GF-D8 (cell line): ENCODE measurements at regions not wholly inside any gene's neighbourhood (a gene's known extent, or its start where the extent isn't known, plus 50 kb on each side); places are given as distances from the start of the nearest gene placed in this dataset.
"Not testable (repeated sequence)": the region's sequence is repeated elsewhere in the genome, so short reads cannot be mapped to it uniquely, and the experiment has no call there.

Source experiments
- DNase-seq: peaks from one replicate; lab custom pipeline; 2025; lab: John Stamatoyannopoulos, UW

DNA sequence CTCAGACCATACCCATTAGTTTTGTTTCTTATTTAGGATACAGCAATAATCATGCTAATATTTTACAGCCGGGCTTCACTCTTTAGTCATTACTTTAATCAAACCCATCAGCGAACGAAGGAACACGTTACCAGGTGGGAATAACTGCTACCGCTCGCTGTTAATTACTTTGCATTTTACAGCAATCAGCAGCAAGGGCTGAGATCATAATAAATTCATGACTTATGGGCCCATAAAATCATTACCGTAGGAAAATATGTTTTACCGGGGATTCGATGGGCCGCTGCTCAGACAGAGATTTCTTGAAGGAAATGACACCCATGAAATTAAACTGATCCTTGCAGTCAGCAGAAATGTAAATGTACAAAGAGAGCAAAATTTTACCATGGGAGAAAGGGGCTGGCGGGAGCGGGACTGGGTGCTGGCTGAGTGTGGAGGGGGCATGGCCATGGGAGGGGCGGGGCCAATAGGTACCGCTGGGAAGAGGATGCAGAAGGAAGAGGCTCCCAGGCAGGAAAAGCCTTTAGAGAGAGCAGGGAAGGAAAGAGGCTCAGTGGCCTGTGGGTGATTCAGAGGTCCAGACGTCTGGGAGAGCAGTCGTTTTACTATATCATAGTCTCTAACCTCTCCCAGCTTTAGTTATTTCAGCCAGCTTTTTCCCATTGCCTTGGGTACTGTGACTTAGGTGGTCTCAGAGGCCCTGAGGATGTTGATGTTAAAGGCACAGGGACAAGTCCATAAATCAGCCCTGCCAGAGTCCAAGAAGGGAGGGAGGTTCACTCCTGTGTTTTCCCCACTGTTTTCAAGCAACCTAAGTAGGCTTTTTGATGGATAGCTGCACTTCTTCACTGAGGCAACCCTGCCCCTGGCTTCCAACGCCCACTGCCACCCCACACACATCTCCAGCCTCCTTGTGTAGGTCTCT, 258.9 kb downstream of the SEC16B start:
- no peak for DNase-seq

GRCh38 chr1:177708406-177708805, 261.5 kb downstream of the SEC16B start:
- DNase-seq, result no peak

DNA sequence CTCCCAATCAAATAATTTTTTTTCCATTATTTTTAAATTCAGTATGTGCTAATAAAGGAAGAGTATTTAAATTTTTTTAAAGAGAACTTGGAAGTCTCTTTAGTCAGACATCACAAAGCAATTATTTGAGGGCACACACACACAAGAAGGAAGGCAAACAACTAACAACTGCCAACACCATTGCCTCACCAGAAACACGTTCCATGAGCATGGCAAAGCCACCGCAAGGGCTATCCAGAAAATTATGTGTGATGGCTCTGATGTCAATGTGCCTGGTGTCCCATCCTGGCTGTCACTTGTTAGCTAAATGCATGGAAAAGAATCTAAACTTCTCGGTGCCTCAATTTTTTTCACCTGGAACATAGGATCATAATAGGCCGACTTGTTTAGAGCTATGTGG, 262.9 kb downstream of the SEC16B start:
- DNase-seq, result no peak

GRCh38 chr1:177705839-177706238, 264.0 kb downstream of the SEC16B start:
- DNase-seq, result no peak

DNA sequence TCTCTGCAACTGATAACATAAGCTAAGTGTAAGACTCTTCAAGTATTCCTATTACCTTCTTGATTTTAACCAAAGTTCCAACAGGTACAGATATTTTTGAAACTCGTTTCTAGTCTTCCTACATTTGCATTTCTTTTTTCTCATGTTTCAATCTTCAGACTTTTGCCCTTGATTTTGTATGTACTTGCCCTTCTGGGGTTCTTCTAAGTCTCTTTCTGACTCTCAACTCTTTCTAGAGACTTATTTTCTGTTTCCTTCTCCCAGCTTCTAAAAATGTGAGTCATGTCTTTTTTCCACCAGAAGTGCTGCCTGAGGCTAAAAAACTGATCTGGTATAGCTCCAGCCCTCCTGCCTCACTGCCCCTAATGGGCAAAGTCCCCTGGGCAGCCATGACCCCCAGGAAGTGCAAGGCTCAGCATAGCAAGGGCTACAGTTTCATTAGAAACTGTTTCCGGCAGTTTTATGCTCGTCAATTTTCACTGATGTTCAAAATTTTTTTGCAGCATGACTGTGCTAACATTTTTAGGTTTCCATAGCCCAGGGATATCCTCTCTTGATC, 265.9 kb downstream of the SEC16B start:
- DNase-seq, result no peak

DNA sequence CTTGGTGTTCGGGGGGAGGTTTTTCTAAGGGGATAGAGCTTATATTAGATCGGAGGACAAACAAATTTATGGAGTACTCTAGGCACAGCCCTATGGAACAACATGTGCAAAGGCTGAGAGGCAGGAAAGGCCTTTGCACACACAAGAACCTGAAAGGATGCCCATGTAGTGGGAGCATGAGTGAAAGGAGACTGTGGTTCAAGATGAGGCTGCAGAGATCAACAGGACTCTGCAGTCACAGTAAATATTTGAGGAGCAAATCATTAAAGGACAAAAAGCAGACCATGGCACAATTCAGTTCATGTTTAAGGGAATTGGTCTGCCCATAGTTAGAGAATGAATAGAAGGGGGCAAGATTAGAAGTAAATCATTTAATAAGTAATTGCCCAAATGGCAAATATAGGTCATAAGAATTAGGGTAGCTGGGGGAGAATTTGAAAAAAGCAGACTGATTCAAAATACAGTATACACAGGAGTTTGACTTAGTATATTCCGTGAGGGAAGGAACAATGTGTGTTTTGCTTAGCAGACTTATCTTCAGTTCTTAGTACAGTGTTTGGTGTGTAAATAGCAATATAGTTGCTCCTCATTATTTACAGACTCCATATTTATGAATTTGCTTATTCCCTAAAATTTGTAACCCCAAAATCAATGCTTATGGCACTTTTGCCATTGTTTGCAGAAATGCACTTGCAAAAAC, 268.1 kb downstream of the SEC16B start:
- no peak for DNase-seq

DNA sequence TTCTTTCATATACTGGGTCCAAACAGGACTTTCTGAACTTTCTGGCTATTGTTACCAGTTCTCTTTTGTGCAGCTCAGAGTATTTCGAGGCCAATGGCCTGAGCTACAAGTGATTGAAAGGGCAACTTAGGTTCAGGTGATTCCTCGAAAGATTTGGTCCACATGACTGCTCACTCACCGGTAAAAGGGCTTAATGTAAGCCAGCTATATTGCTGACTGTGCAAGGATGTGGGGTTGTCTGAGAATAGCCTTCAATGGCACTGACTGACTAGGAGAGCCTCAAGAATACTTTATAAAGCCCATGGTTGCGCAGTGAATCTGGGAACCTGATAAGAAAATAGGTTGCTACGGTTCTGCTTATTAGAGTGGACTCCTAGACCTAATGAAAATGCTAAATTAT, 269.0 kb downstream of the SEC16B start:
- DNase-seq, result no peak

DNA sequence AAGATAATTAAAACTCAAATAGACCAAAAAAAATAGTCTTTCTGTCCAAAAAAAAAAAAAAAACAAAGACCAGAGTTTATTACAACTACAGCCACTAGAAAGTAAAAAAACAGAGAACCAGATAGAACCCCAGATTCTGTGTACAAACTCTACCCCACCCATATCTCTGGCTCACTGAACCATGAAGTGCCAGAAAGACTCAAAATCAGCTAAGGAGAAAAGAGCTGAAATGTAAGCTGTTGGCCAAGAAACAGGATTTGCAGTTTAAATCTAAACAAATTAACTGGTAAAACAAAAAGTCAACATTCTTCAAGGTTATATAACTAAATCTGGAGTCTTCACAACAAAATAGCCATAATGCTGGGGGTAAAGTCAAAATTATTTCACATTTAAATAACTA, 278.9 kb downstream of the SEC16B start:
- no peak for DNase-seq

GRCh38 chr1:177687544-177687943, 282.3 kb downstream of the SEC16B start:
- DNase-seq, result no peak

GRCh38 chr1:177686933-177687332, 282.9 kb downstream of the SEC16B start:
- DNase-seq, result no peak

DNA sequence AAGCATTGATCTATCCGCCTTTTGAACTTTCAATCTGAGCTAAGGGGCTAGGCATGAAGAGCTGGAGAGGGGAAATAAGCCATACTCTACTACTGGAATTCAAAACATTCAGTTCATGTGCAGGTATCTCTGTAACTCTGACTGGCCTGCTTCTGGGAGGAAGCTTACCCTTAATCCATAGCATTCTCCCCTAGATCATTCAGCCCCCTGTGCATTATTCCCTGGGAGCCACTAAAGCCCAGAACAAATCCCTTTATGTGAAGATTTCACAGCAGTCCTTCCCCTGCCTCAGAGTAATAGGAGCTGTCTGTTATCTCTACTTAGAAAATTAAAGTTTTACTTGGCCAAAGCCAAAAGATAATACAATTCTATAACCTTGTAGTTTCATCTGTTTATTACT, 300.7 kb downstream of the SEC16B start:
- DNase-seq, result no peak

DNA sequence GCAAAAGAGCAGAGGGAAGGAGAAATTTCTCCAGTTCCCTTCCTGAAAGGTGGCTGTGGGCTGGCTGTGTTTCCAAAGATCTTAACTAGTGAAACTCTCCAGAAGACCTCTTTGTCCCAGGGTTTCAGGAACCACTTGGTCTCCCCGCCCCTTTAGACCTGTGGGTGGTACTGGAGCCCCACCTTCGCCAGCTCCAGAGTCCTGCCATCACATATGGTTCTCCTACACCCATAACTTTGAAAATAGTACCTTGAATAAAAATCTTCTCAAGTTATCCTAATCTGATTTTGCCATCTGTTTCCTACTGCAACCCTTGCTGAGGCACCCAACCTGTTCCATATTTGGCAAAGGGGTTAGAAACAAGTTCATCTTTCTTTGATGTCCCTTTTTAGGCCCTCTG, 303.9 kb downstream of the SEC16B start:
- DNase-seq, result no peak

DNA sequence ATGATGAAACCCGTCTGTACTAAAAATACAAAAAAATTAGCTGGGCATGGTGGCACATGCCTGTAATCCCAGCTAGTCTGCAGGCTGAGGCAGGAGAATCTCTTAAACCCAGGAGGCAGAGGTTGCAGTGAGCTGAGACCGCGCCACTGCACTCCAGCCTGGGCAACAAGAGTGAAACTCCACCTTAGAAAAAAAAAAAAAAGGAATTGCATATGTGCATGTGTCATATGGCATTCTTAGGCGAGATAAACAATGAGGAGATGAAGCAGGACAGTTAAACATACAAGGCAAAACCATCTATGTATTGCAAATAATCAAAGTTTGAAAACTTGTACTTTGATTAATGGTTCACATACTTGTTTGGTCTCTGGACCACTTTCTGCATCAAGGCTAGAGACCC, 305.1 kb downstream of the SEC16B start:
- not testable (repeated sequence) for DNase-seq

DNA sequence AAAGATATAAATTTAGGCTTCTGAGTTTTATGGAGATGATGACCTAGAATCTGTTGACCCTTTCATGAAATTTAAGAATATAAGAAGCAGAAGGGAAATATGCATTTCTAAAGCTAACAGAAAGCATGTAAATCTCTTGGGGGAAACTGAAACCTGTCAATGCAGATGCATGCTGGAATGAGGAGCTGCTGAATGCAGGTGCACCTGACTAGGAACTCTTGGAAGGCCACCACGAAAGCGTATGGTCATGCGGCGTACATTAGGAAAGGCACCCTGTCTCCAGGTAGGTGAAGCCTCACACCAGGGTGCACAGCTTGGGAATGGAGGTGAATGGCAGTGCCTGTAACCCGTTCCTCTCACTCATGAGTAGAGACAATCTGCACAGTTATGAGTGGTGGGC, 309.7 kb downstream of the SEC16B start:
- no peak for DNase-seq

DNA sequence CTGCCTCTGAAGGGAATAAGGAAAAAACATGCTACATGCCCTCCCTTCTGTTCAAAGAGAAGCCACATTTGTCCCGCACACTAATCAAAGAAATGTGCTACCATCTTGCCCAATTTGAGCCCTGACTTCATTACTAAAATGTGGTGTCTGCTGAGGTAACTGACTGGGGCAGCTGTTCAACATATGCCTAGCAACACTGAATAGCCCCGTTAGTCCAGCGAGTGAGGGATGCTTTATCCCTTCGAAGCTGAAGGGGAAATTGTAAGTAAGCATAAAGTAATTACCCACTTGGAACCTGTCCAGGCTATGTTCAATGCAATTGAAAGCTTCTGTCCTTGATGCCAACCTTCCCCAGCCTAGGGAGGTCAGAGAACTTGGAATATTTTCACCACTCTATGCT, 310.6 kb downstream of the SEC16B start:
- DNase-seq, result no peak

GRCh38 chr1:177656598-177656997, 313.3 kb downstream of the SEC16B start:
- DNase-seq, result no peak

GRCh38 chr1:177650947-177651346, 318.9 kb downstream of the SEC16B start:
- no peak for DNase-seq

- no peak for DNase-seq
Measured at GRCh38 chr1:177648731-177649265, 321.1 kb downstream of the SEC16B start.

DNA sequence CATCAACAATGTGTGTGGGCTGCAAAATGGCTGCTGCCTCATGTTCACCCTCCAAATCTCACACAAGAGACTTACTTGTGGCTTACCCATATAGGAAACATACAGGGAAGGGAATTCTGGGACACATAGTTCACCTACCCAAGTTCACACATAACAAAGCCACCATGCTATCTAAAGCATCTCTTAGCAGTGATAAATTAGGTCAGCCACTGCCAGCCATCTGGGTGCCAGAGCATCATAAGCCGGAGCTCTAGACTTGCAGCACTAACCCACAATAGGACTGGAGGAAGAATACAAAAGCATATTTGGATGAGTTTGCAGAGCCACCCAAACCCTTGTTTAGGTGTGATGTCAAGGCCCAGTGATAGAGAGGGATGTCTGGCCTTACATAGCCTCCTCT, 321.7 kb downstream of the SEC16B start:
- DNase-seq, result no peak

- DNase-seq, result no peak
Measured at GRCh38 chr1:177646757-177647730, 322.8 kb downstream of the SEC16B start.

GRCh38 chr1:177645491-177646190, 324.2 kb downstream of the SEC16B start:
- no peak for DNase-seq
